Kidney (tissue), 13 donors: ENCODE measurements at regions not wholly inside any gene's neighbourhood (a gene's known extent, or its start where the extent isn't known, plus 50 kb on each side); places are given as distances from the start of the nearest gene placed in this dataset.
A peak's percentile ranks its signal among the peaks of the same experiment; 100 is the strongest.

ENCODE experiments used
- DNase-seq, 5 donors: peaks; one replicate each; pipeline ENCODE4 v3.0.0-alpha.2; 2013 to 2020
- FAIRE-seq: peaks from 2 replicates; lab custom pipeline; 2012; peaks lifted over from hg19 to GRCh38; lab: Jason Lieb, UNC
- H3K27ac ChIP-seq, 2 donors: one replicate each; pipeline ENCODE4 v1.7.0; 2013; ENCODE audit warnings: low read depth in 2 of 2, low read length in 2 of 2, inconsistent platforms in 1 of 2
- H3K27me3 ChIP-seq: one replicate; pipeline ENCODE4 v1.7.1; 2013; ENCODE audit warnings: low read length, inconsistent platforms; ENCODE audit not compliant: control insufficient read depth, insufficient read depth
- H3K36me3 ChIP-seq, 3 donors: one replicate each; pipeline versions ENCODE4 v1.7.0 to v1.7.1; 2013; ENCODE audit warnings: low read length in 3 of 3, control low read depth in 1 of 3, inconsistent platforms in 1 of 3; ENCODE audit not compliant: insufficient read depth in 3 of 3, control insufficient read depth in 2 of 3
- H3K4me1 ChIP-seq, 3 donors: one replicate each; pipeline versions ENCODE4 v1.7.0 to v1.7.1; 2013; ENCODE audit warnings: low read length in 3 of 3, inconsistent platforms in 1 of 3, low read depth in 1 of 3; ENCODE audit not compliant: control insufficient read depth in 2 of 3, insufficient read depth in 2 of 3
- H3K4me3 ChIP-seq, 3 donors: one replicate each; pipeline versions ENCODE4 v1.7.0 to v1.8.1; 2013; ENCODE audit warnings: low read length in 3 of 3, control low read depth in 1 of 3, inconsistent platforms in 1 of 3
- H3K9ac ChIP-seq, 3 donors: one replicate each; pipeline versions ENCODE4 v1.7.0 to v1.7.1; 2013; ENCODE audit warnings: low read length in 3 of 3, control low read depth in 1 of 3, inconsistent platforms in 1 of 3
- H3K9me3 ChIP-seq, 3 donors: one replicate each; pipeline versions ENCODE4 v1.7.0 to v1.7.1; 2013; ENCODE audit warnings: low read length in 3 of 3, control low read depth in 1 of 3, inconsistent platforms in 1 of 3; ENCODE audit not compliant: control insufficient read depth in 2 of 3, insufficient read depth in 1 of 3
- CTCF ChIP-seq: IDR thresholded peaks from 3 replicates; pipeline ENCODE4 v1.5.1; 2012; ENCODE audit warnings: mild to moderate bottlenecking, moderate library complexity, borderline replicate concordance; ENCODE audit not compliant: insufficient read depth; ENCODE audit errors: extremely low read depth
- intact Hi-C: fragments of 100-400 bp; cut with DNase I; formaldehyde crosslinking; loops from one replicate; pipeline ENCODE4 v1.11.1; 2022
- donor health status: control.
- donor health status: control.
- donor health status: control.
- donor health status: control.
- donor health status: control.
- donor health status: DM: yes; HTN: yes; CAD: no.
- donor health status: Normal renal cell carcinoma (clear cell type).

GRCh38 chr15:25508369-25509002 lies 69.7 kb upstream of the UBE3A start:
- Histone ChIP-seq H3K27me3 (no peaks in the 10 kb centered on the region), H3K36me3 (no peaks in the 10 kb centered on the region), H3K9ac (no peak overlapping the region), H3K4me3 (no peak overlapping the region), H3K9me3 (no peaks in the 10 kb centered on the region), H3K27ac (no peak overlapping the region), H3K4me1 (no peaks in the 10 kb centered on the region)
- FAIRE-seq (no peak), DNase-seq (peak in 2 of 5 donors; percentile 22 to 53)
- intact Hi-C loops, result no loop called here
- peak; percentile 60 for TF ChIP-seq CTCF

GRCh38 chr15:25504307-25504706 lies 65.5 kb upstream of the UBE3A start:
- Histone ChIP-seq H3K36me3 (no peaks in the 10 kb centered on the region), H3K27ac (no peak overlapping the region), H3K4me3 (no peak overlapping the region), H3K27me3 (no peaks in the 10 kb centered on the region), H3K9ac (no peak overlapping the region), H3K9me3 (no peaks in the 10 kb centered on the region), H3K4me1 (no peaks in the 10 kb centered on the region)
- TF ChIP-seq CTCF, result no peak
- intact Hi-C loops, result no loop called here
- DNase-seq (no peak), FAIRE-seq (no peak)

GRCh38 chr15:25501828-25502446 lies 63.1 kb upstream of the UBE3A start:
- no peak overlapping the region for H3K9ac ChIP-seq

More at GRCh38 chr15:25501828-25502446, 63.1 kb upstream of the UBE3A start:
- TF ChIP-seq CTCF, result peak; percentile 76
- peak in 3 of 5 donors; percentile 17 to 69 (median 62) for DNase-seq
- Histone ChIP-seq H3K4me1 (no peaks in the 10 kb centered on the region), H3K9me3 (no peaks in the 10 kb centered on the region), H3K27me3 (no peaks in the 10 kb centered on the region), H3K27ac (no peak overlapping the region), H3K36me3 (no peaks in the 10 kb centered on the region), H3K4me3 (no peak overlapping the region)
- intact Hi-C loops, result no loop called here
- FAIRE-seq, result no peak
